CD8-positive, alpha-beta memory T cell (primary cell): ENCODE measurements at regions not wholly inside any gene's neighbourhood (a gene's known extent, or its start where the extent isn't known, plus 50 kb on each side); places are given as distances from the start of the nearest gene placed in this dataset.

Experiments used
- CTCF ChIA-PET: fragments of 350-600 bp; sonication (Branson Sonifier 250); formaldehyde crosslinking; loops from one replicate; lab custom pipeline; 2021; ENCODE audit warnings: antibody characterized with exemption; lab: Charles Lee
- POLR2A ChIA-PET: fragments of 350-600 bp; sonication (Branson Sonifier 250); formaldehyde crosslinking; loops from one replicate; lab custom pipeline; 2021; ENCODE audit warnings: antibody characterized with exemption; lab: Charles Lee
- DNase-seq, 5 donors: peaks; one replicate each; pipeline versions ENCODE4 v3.0.0 to v3.0.0-alpha.2; 2020 to 2022; ENCODE audit warnings: mixed read lengths in 1 of 5
- H3K27ac ChIP-seq: one replicate; pipeline ENCODE4 v1.7.0; 2013; ENCODE audit warnings: low read depth, mild to moderate bottlenecking, low read length, moderate library complexity
- H3K27me3 ChIP-seq: 2 replicates; pipeline ENCODE4 v1.7.0; 2013; ENCODE audit warnings: low read length, mild to moderate bottlenecking; ENCODE audit not compliant: insufficient read depth, poor library complexity, severe bottlenecking
- H3K36me3 ChIP-seq: 2 replicates; pipeline ENCODE4 v1.7.0; 2013; ENCODE audit warnings: mild to moderate bottlenecking, low read length, moderate library complexity; ENCODE audit not compliant: insufficient read depth
- H3K4me1 ChIP-seq: 2 replicates; pipeline ENCODE4 v1.7.0; 2013; ENCODE audit warnings: mild to moderate bottlenecking, low read length, moderate library complexity; ENCODE audit not compliant: insufficient read depth
- H3K4me3 ChIP-seq: 2 replicates; pipeline ENCODE4 v1.7.0; 2013; ENCODE audit warnings: mild to moderate bottlenecking, low read length
- H3K9me3 ChIP-seq: 2 replicates; pipeline ENCODE4 v1.7.0; 2013; ENCODE audit warnings: mild to moderate bottlenecking, low read length
- H3K27ac Mint-ChIP-seq, 8 donors: one replicate each; pipeline ENCODE4 v1.8.0; 2020 to 2021; ENCODE audit warnings: mixed read lengths in 8 of 8, mild to moderate bottlenecking in 6 of 8, inconsistent platforms in 3 of 8, moderate library complexity in 3 of 8
- H3K27me3 Mint-ChIP-seq, 2 donors: one replicate each; pipeline ENCODE4 v1.8.0; 2020 to 2021; ENCODE audit warnings: mixed read lengths in 2 of 2, mild to moderate bottlenecking in 1 of 2, moderate library complexity in 1 of 2
- H3K36me3 Mint-ChIP-seq, 3 donors: one replicate each; pipeline ENCODE4 v1.8.0; 2020 to 2021; ENCODE audit warnings: mixed read lengths in 3 of 3, inconsistent platforms in 1 of 3, mild to moderate bottlenecking in 1 of 3
- H3K4me1 Mint-ChIP-seq, 3 donors: one replicate each; pipeline ENCODE4 v1.8.0; 2020 to 2021; ENCODE audit warnings: mixed read lengths in 3 of 3, inconsistent platforms in 1 of 3, mild to moderate bottlenecking in 1 of 3
- H3K4me3 Mint-ChIP-seq, 7 donors: one replicate each; pipeline ENCODE4 v1.8.0; 2020 to 2021; ENCODE audit warnings: mixed read lengths in 7 of 7, mild to moderate bottlenecking in 6 of 7, moderate library complexity in 4 of 7, inconsistent platforms in 2 of 7
- H3K9me3 Mint-ChIP-seq, 5 donors: one replicate each; pipeline ENCODE4 v1.8.0; 2020 to 2022; ENCODE audit warnings: mixed read lengths in 5 of 5, mild to moderate bottlenecking in 3 of 5, moderate library complexity in 2 of 5, inconsistent platforms in 1 of 5

DNA sequence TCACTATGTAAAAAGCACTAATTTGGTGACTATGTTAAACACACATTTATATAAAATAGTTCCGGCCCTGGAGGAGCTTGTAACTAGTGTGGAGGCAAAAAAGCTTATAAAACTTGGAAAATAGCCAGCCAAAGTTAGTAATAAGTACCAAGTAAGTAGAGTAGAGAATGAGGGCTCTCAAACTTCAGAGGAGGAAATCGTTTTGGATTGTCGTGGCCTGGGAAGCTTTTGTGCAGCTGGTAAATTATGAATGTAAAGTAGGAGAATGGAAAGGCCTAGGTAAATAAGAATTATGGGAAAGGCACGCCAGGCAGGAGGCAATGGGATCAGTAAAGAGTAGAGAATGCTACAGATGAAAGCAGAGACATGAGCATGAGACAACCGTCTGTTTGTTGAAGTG, 832.7 kb upstream of the ZNF608 start:
- POLR2A ChIA-PET, result no interaction called here
- H3K4me1 ChIP-seq, result no peaks in the 10 kb centered on the region
- Mint-ChIP-seq H3K4me3 (no peak overlapping the region), H3K9me3 (peaks cover 0 to 18% (median 3%) of the 10 kb centered on the region in 5 donors), H3K27me3 (no peaks in the 10 kb centered on the region), H3K4me1 (no peaks in the 10 kb centered on the region), H3K36me3 (no peaks in the 10 kb centered on the region), H3K27ac (no peak overlapping the region)
- CTCF ChIA-PET, result no interaction called here
- H3K27ac ChIP-seq, result no peak overlapping the region
- H3K27me3 ChIP-seq, result no peaks in the 10 kb centered on the region
- no peak for DNase-seq
- H3K4me3 ChIP-seq, result no peak overlapping the region
- H3K36me3 ChIP-seq, result no peaks in the 10 kb centered on the region
- no peaks in the 10 kb centered on the region for H3K9me3 ChIP-seq

DNA sequence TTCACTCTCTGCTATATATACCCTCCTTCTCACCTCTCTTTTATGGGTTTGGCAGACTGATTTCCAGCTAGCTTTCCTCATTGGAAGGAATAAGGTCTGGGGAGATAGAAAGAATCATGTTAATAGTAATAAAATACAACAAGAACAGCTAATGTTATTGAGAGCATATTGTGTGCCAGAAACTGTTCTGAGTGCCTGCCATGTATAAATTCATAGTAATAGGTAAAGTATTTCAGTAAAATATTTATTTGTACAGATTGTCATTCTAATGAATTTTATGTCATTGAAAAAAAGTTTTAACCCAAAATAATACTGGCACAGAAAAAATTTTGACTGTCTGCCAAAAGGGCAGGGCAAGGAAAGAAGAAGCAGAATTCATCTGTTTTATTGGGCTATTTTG, 834.9 kb upstream of the ZNF608 start:
- Mint-ChIP-seq H3K9me3 (peaks cover 0 to 27% (median 5%) of the 10 kb centered on the region in 5 donors), H3K36me3 (no peaks in the 10 kb centered on the region), H3K4me1 (no peaks in the 10 kb centered on the region), H3K27me3 (peaks cover 0 to 1% of the 10 kb centered on the region in 2 donors), H3K27ac (no peak overlapping the region), H3K4me3 (no peak overlapping the region)
- Histone ChIP-seq H3K27ac (no peak overlapping the region), H3K4me1 (no peaks in the 10 kb centered on the region), H3K9me3 (no peaks in the 10 kb centered on the region), H3K4me3 (no peak overlapping the region), H3K36me3 (no peaks in the 10 kb centered on the region), H3K27me3 (no peaks in the 10 kb centered on the region)
- ChIA-PET CTCF (no interaction called here), POLR2A (no interaction called here)
- DNase-seq, result no peak

DNA sequence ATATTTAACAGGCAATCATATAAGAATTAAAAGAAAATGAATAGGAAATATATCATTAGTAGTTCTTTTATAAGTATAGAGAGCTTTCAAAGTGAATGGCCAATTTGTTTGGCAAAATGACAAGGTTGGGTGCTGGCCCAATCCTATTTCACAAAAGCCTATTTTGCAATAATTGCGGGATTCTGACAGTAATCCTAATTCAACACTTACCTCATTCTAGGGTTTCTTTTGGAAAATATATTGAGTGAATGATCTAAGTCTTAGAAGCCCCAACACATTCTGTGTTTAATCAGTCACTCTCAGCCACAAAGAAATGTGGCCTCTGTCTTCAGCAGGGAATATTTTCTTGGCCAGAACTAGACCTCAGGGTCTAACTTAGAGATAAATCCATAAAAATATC, 835.9 kb upstream of the ZNF608 start:
- Histone ChIP-seq H3K9me3 (no peaks in the 10 kb centered on the region), H3K4me3 (no peak overlapping the region), H3K27ac (no peak overlapping the region), H3K4me1 (no peaks in the 10 kb centered on the region), H3K36me3 (no peaks in the 10 kb centered on the region), H3K27me3 (no peaks in the 10 kb centered on the region)
- Mint-ChIP-seq H3K27me3 (peaks cover 0 to 1% of the 10 kb centered on the region in 2 donors), H3K9me3 (peaks cover 0 to 21% (median 9%) of the 10 kb centered on the region in 5 donors), H3K4me3 (no peak overlapping the region), H3K36me3 (no peaks in the 10 kb centered on the region), H3K27ac (no peak overlapping the region), H3K4me1 (no peaks in the 10 kb centered on the region)
- ChIA-PET CTCF (no interaction called here), POLR2A (no interaction called here)
- no peak for DNase-seq

DNA sequence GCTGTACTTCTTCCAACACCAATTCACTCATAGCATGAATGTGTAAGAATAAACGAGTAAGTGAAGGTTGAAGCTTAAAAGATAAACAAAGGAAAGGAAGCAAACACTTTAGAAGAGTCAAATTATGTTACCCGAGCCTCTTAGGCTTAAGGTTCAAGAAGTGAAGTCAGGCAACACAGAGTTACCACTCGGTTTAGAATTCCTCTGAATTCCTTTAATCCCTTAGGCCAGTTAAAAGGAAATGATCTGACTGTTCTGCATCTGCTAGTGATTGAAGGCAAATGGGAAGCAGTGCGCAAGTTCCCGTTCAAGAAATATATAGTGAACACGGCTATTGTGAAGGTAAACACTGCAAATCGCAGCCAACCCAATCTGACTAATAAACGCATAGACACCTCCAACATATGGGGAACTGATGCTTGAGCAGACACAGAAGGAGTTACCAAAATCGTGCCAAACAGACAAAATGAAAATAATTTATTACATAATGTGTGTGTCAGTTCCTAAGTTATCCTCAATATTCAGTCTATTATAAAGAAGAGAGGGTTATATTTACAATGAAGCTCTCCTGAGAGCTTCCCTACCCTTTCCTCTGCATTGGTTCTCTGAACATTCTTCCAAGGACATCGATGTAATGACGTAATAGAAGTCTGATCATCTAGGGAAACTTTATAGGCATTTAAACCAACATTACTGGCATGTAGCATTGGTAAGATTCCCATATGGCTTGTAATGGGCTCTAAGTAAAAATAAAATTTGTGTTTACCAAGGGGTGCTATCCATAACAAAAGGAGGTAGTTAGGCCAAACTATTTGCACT, 837.1 kb upstream of the ZNF608 start:
- POLR2A ChIA-PET, result no interaction called here

DNA sequence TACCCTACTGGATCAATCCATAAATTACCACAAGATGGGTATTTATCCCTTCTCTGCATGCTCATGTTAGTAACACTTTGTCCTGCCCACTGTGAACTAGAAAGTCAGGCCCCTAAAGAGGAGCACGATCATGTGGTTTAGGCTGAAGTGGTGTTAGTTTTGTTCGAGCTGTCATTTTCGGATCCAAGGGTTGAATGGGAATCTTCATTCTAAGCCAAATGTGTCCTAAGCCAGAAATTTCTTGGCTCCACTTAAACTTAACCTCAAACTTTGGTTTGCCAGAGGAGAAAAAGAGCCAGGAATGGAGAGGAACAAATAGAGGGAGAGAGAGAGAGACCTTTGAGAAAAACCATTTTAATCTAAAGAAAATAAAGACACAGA, 837.7 kb upstream of the ZNF608 start:
- no peak overlapping the region for H3K4me3 ChIP-seq
- CTCF ChIA-PET, result no interaction called here
- peaks cover 0 to 19% (median 8%) of the 10 kb centered on the region in 5 donors for H3K9me3 Mint-ChIP-seq
- H3K27ac ChIP-seq, result no peak overlapping the region
- H3K36me3 ChIP-seq, result no peaks in the 10 kb centered on the region
- no peak overlapping the region for H3K27ac Mint-ChIP-seq
- H3K36me3 Mint-ChIP-seq, result no peaks in the 10 kb centered on the region
- no peaks in the 10 kb centered on the region for H3K4me1 ChIP-seq
- POLR2A ChIA-PET, result no interaction called here
- no peaks in the 10 kb centered on the region for H3K4me1 Mint-ChIP-seq
- H3K27me3 Mint-ChIP-seq, result peaks cover 0 to 1% of the 10 kb centered on the region in 2 donors
- H3K27me3 ChIP-seq, result no peaks in the 10 kb centered on the region
- no peak for DNase-seq
- H3K4me3 Mint-ChIP-seq, result no peak overlapping the region
- no peaks in the 10 kb centered on the region for H3K9me3 ChIP-seq

More for the DNA sequence above, 837.1 kb upstream of the ZNF608 start:
- Mint-ChIP-seq H3K36me3 (no peaks in the 10 kb centered on the region), H3K4me3 (no peak overlapping the region), H3K9me3 (peaks cover 0 to 21% (median 9%) of the 10 kb centered on the region in 5 donors), H3K27me3 (peaks cover 0 to 1% of the 10 kb centered on the region in 2 donors), H3K4me1 (no peaks in the 10 kb centered on the region), H3K27ac (no peak overlapping the region)
- H3K4me3 ChIP-seq, result no peak overlapping the region
- no peaks in the 10 kb centered on the region for H3K9me3 ChIP-seq
- H3K36me3 ChIP-seq, result no peaks in the 10 kb centered on the region
- H3K27ac ChIP-seq, result no peak overlapping the region
- DNase-seq, result no peak
- CTCF ChIA-PET, result no interaction called here
- no peaks in the 10 kb centered on the region for H3K4me1 ChIP-seq
- H3K27me3 ChIP-seq, result no peaks in the 10 kb centered on the region

DNA sequence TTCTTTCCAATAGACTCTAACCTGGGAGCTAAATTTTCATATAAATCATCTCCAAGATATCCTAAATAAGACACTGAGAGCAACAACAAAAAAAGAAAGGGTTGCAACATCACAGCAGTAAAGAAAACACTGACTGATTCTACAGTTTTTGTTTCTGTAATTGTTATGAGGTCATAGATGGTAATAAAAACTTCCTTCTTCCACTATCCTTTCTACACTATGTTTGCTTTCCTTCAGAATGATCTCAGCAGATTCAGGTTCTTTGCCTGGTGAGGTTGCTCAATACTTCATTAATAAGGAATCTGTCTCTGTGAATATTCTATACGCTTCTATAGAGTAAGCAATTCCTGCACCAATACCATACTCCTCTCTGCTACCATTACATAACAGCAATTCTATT, 835.6 kb upstream of the GRAMD2B start:
- Mint-ChIP-seq H3K36me3 (no peaks in the 10 kb centered on the region), H3K27me3 (peaks cover 0 to 1% of the 10 kb centered on the region in 2 donors), H3K4me3 (no peak overlapping the region), H3K27ac (no peak overlapping the region), H3K4me1 (no peaks in the 10 kb centered on the region), H3K9me3 (peaks cover 0 to 14% (median 4%) of the 10 kb centered on the region in 5 donors)
- no peaks in the 10 kb centered on the region for H3K4me1 ChIP-seq
- H3K36me3 ChIP-seq, result no peaks in the 10 kb centered on the region
- no peaks in the 10 kb centered on the region for H3K27me3 ChIP-seq
- no peak overlapping the region for H3K4me3 ChIP-seq
- CTCF ChIA-PET, result no interaction called here
- H3K9me3 ChIP-seq, result no peaks in the 10 kb centered on the region
- H3K27ac ChIP-seq, result no peak overlapping the region
- POLR2A ChIA-PET, result no interaction called here
- DNase-seq, result no peak

DNA sequence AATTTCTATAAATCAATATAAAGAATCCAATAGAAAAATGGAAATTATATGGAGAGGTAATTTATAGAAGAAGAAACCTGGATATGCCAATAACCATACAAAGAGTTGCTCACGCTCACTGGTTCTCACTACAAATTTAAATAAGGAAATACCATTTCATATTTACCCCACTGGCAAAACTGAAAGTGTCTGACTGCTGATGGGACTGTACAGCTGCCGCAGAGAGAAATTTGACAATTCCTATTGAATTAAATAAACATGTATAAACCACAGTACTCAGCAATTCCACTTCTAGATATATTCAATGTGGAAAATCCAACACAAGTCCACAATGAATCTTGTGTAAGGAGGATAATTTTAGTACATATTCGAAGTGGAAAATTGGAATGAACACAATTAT, 830.4 kb upstream of the GRAMD2B start:
- H3K27ac Mint-ChIP-seq, result no peak overlapping the region
- no peaks in the 10 kb centered on the region for H3K4me1 Mint-ChIP-seq
- Histone ChIP-seq H3K4me1 (no peaks in the 10 kb centered on the region), H3K27me3 (no peaks in the 10 kb centered on the region), H3K36me3 (no peaks in the 10 kb centered on the region), H3K27ac (no peak overlapping the region), H3K4me3 (no peak overlapping the region), H3K9me3 (no peaks in the 10 kb centered on the region)
- no peak overlapping the region for H3K4me3 Mint-ChIP-seq
- DNase-seq, result no peak
- ChIA-PET CTCF (no interaction called here), POLR2A (no interaction called here)
- H3K36me3 Mint-ChIP-seq, result no peaks in the 10 kb centered on the region
- peaks cover 0 to 10% (median 3%) of the 10 kb centered on the region in 5 donors for H3K9me3 Mint-ChIP-seq
- no peaks in the 10 kb centered on the region for H3K27me3 Mint-ChIP-seq

DNA sequence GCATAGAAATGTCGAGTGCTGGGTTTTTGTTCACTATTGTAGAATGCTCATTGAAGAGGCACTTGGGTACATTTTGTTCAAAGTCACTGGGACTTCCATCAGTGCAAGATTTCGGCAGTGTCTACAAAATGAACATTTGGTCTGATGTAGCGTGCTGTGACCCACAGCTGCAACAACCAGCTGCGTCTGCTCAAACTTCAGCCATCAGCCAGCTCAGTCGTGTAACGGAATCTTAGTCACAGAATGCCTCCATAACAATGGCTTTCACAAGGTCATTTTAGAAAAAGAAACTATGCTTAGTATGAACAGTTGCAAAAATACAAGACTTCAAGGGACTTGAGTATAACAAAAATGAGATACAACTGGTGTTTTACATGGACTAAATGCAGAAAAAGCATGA, 828.1 kb upstream of the GRAMD2B start:
- H3K4me1 ChIP-seq, result no peaks in the 10 kb centered on the region
- no peaks in the 10 kb centered on the region for H3K4me1 Mint-ChIP-seq
- peaks cover 0 to 10% (median 5%) of the 10 kb centered on the region in 5 donors for H3K9me3 Mint-ChIP-seq
- no peaks in the 10 kb centered on the region for H3K27me3 ChIP-seq
- H3K27ac Mint-ChIP-seq, result no peak overlapping the region
- H3K36me3 ChIP-seq, result no peaks in the 10 kb centered on the region
- no peaks in the 10 kb centered on the region for H3K36me3 Mint-ChIP-seq
- no peaks in the 10 kb centered on the region for H3K9me3 ChIP-seq
- ChIA-PET POLR2A (no interaction called here), CTCF (no interaction called here)
- no peaks in the 10 kb centered on the region for H3K27me3 Mint-ChIP-seq
- H3K27ac ChIP-seq, result no peak overlapping the region
- no peak overlapping the region for H3K4me3 Mint-ChIP-seq
- no peak for DNase-seq
- H3K4me3 ChIP-seq, result no peak overlapping the region
